GM23338 (cell line): ENCODE measurements at regions not wholly inside any gene's neighbourhood (a gene's known extent, or its start where the extent isn't known, plus 50 kb on each side); places are given as distances from the start of the nearest gene placed in this dataset.

ENCODE experiments used
- ATAC-seq: fragments of 200-7000 bp; cut with Tn5 transposase; 3 replicates; pipeline ENCODE4 v1.9.1; 2020
- DNase-seq: peaks from one replicate; pipeline ENCODE4 v3.0.0-alpha.2; 2015; ENCODE audit warnings: low spot score
- H2AFZ ChIP-seq: fragments of 200-600 bp; sonication (generic); 2 replicates; pipeline ENCODE4 v1.8.0; 2016; ENCODE audit warnings: antibody characterized with exemption, mild to moderate bottlenecking, moderate library complexity
- H3F3A ChIP-seq: fragments of 200-600 bp; sonication (generic); replicated peaks from 2 replicates; pipeline ENCODE4 v1.8.0; 2017; ENCODE audit warnings: antibody characterized with exemption, mixed run types, low read depth
- H3K27ac ChIP-seq: fragments of 200-600 bp; sonication (generic); 2 replicates; pipeline ENCODE4 v1.6.1; 2016; ENCODE audit warnings: low read depth
- H3K27me3 ChIP-seq: fragments of 200-600 bp; sonication (generic); 2 replicates; pipeline ENCODE4 v1.8.0; 2016; ENCODE audit warnings: mild to moderate bottlenecking, mixed run types, moderate library complexity; ENCODE audit not compliant: insufficient read depth
- H3K36me3 ChIP-seq: fragments of 200-600 bp; sonication (generic); 2 replicates; pipeline ENCODE4 v1.8.0; 2016; ENCODE audit warnings: mild to moderate bottlenecking; ENCODE audit not compliant: insufficient read depth
- H3K4me1 ChIP-seq: fragments of 200-600 bp; sonication (generic); 2 replicates; pipeline ENCODE4 v1.8.0; 2016; ENCODE audit warnings: mild to moderate bottlenecking, moderate library complexity; ENCODE audit not compliant: insufficient read depth
- H3K4me2 ChIP-seq: fragments of 200-600 bp; sonication (generic); 2 replicates; pipeline ENCODE4 v1.7.1; 2017; ENCODE audit warnings: mixed run types
- H3K4me3 ChIP-seq: fragments of 200-600 bp; sonication (generic); 2 replicates; pipeline ENCODE4 v1.6.1; 2016; ENCODE audit warnings: mixed run types
- H3K79me2 ChIP-seq: fragments of 200-600 bp; sonication (generic); replicated peaks from 2 replicates; pipeline ENCODE4 v1.8.0; 2017; ENCODE audit warnings: mild to moderate bottlenecking; ENCODE audit not compliant: insufficient read depth
- H3K9me2 ChIP-seq: fragments of 200-600 bp; sonication (generic); 2 replicates; pipeline ENCODE4 v1.8.0; 2017; ENCODE audit not compliant: insufficient read depth
- H4K20me1 ChIP-seq: fragments of 200-600 bp; sonication (generic); replicated peaks from 2 replicates; pipeline ENCODE4 v1.8.0; 2017; ENCODE audit warnings: mild to moderate bottlenecking; ENCODE audit not compliant: insufficient read depth
- H3K27ac Mint-ChIP-seq: 2 replicates; pipeline ENCODE4 v1.8.0; 2020; ENCODE audit warnings: inconsistent platforms, mild to moderate bottlenecking, moderate library complexity, mixed read lengths
- H3K27me3 Mint-ChIP-seq: 3 replicates; pipeline ENCODE4 v1.8.0; 2022; ENCODE audit warnings: low read depth, mild to moderate bottlenecking, moderate library complexity, mixed read lengths, inconsistent platforms; ENCODE audit not compliant: insufficient read depth, poor library complexity
- H3K36me3 Mint-ChIP-seq: 3 replicates; pipeline ENCODE4 v1.8.0; 2021; ENCODE audit warnings: low read depth, mild to moderate bottlenecking, inconsistent platforms, moderate library complexity, mixed read lengths
- H3K4me1 Mint-ChIP-seq: 3 replicates; pipeline ENCODE4 v1.8.0; 2020; ENCODE audit warnings: mild to moderate bottlenecking, inconsistent platforms, mixed read lengths
- H3K4me3 Mint-ChIP-seq: 3 replicates; pipeline ENCODE4 v1.8.0; 2021; ENCODE audit warnings: moderate library complexity, mild to moderate bottlenecking, inconsistent platforms, mixed read lengths
- H3K9me3 Mint-ChIP-seq: 3 replicates; pipeline ENCODE4 v1.8.0; 2020; ENCODE audit warnings: moderate library complexity, mild to moderate bottlenecking, inconsistent platforms, mixed read lengths
- CREB1 ChIP-seq: fragments of 250-450 bp; sonication (Bioruptor Pico); IDR thresholded peaks from 2 replicates; pipeline ENCODE4 v1.5.0; 2020; ENCODE audit warnings: low read depth, mild to moderate bottlenecking, moderate library complexity
- CTCF ChIP-seq, 2 experiments: fragments of 200-600 bp in 1 of 2; sonication (generic) in 1 of 2; conservative IDR thresholded peaks; 2 replicates each; pipeline versions ENCODE4 v1.5.1 to v1.6.1; 2016 to 2017; ENCODE audit warnings: antibody characterized with exemption in 2 of 2, low read depth in 2 of 2, mild to moderate bottlenecking in 2 of 2, moderate library complexity in 1 of 2
- ETS1 ChIP-seq: IDR thresholded peaks from 2 replicates; pipeline ENCODE4 v1.6.1; 2016; ENCODE audit warnings: antibody characterized with exemption
- EZH2 ChIP-seq: fragments of 200-600 bp; sonication (generic); IDR thresholded peaks from one replicate; pipeline ENCODE4 v1.8.0; 2017; ENCODE audit warnings: antibody characterized with exemption, mild to moderate bottlenecking, low read depth; ENCODE audit not compliant: unreplicated experiment
- EZH2phosphoT487 ChIP-seq: fragments of 200-600 bp; sonication (generic); IDR thresholded peaks from one replicate; pipeline ENCODE4 v1.8.1; 2018; ENCODE audit warnings: antibody characterized with exemption; ENCODE audit not compliant: unreplicated experiment
- JUNB ChIP-seq: IDR thresholded peaks from one replicate; pipeline ENCODE4 v1.6.1; 2016; ENCODE audit warnings: antibody characterized with exemption; ENCODE audit not compliant: unreplicated experiment
- NANOG ChIP-seq: IDR thresholded peaks from 2 replicates; pipeline ENCODE4 v1.6.1; 2016; ENCODE audit warnings: antibody characterized with exemption, borderline replicate concordance
- POLR2AphosphoS5 ChIP-seq: IDR thresholded peaks from 2 replicates; pipeline ENCODE4 v1.6.1; 2016; ENCODE audit warnings: antibody characterized with exemption, low read depth
- REST ChIP-seq: IDR thresholded peaks from one replicate; pipeline ENCODE4 v1.6.1; 2018; ENCODE audit warnings: antibody characterized with exemption; ENCODE audit not compliant: unreplicated experiment
- STAT1 ChIP-seq: IDR thresholded peaks from one replicate; pipeline ENCODE4 v1.6.1; 2016; ENCODE audit warnings: antibody characterized with exemption; ENCODE audit not compliant: unreplicated experiment
- ZNF114 ChIP-seq: fragments of 250-450 bp; sonication (Bioruptor Pico); IDR thresholded peaks from 2 replicates; pipeline ENCODE4 v1.5.0; 2020; ENCODE audit warnings: mild to moderate bottlenecking, moderate library complexity
- ZNF331 ChIP-seq: fragments of 250-450 bp; sonication (Bioruptor Pico); IDR thresholded peaks from 2 replicates; pipeline ENCODE4 v1.5.0; 2020; ENCODE audit warnings: low read depth, mild to moderate bottlenecking, moderate library complexity
- ZNF462 ChIP-seq: fragments of 250-450 bp; sonication (Bioruptor Pico); IDR thresholded peaks from 2 replicates; pipeline ENCODE4 v1.5.0; 2020; ENCODE audit warnings: mild to moderate bottlenecking, moderate library complexity

- TF ChIP-seq REST, result no peak
Observed at GRCh38 chr15:77865701-77866100, 211.8 kb downstream of the TBC1D2B start (continued).

- H3K4me3 Mint-ChIP-seq, result no peak overlapping the region
- ATAC-seq (no peak), DNase-seq (no peak)
- no peak overlapping the region for H2AFZ ChIP-seq
- H3K27ac ChIP-seq, result no peak overlapping the region
- H4K20me1 ChIP-seq, result no peaks in the 10 kb centered on the region
- no peaks in the 10 kb centered on the region for H3K79me2 ChIP-seq
- H3K9me2 ChIP-seq, result no peaks in the 10 kb centered on the region
- H3K4me1 ChIP-seq, result no peaks in the 10 kb centered on the region
- no peak overlapping the region for H3K4me3 ChIP-seq
- H3K9me3 Mint-ChIP-seq, result no peaks in the 10 kb centered on the region; the same call in 2 of the 3 replicates
- no peaks in the 10 kb centered on the region; the same call in 2 of the 3 replicates for H3K36me3 Mint-ChIP-seq
- H3K27me3 ChIP-seq, result no peaks in the 10 kb centered on the region
- H3K4me2 ChIP-seq, result no peak overlapping the region
- no peak overlapping the region for H3K27ac Mint-ChIP-seq
- peaks cover 25% of the 10 kb centered on the region for H3K27me3 Mint-ChIP-seq
- H3K36me3 ChIP-seq, result no peaks in the 10 kb centered on the region
- H3F3A ChIP-seq, result no peaks in the 10 kb centered on the region
- H3K4me1 Mint-ChIP-seq, result peaks cover 22% of the 10 kb centered on the region
- no peak for TF ChIP-seq ZNF462 (CRISPR knock-in tag)
- no peak for TF ChIP-seq ZNF114 (CRISPR knock-in tag)
- TF ChIP-seq CREB1 (CRISPR knock-in tag), result no peak
- no peak for TF ChIP-seq ZNF331 (CRISPR knock-in tag)
- no peak for TF ChIP-seq ETS1
- TF ChIP-seq CTCF (conservative IDR thresholded peaks at IDR 0.05; ENCODE audit: low read depth in 2 of 2), result no peak
- no peak for TF ChIP-seq NANOG
- no peak for TF ChIP-seq JUNB
- TF ChIP-seq EZH2, result no peak
- TF ChIP-seq STAT1, result no peak
- TF ChIP-seq EZH2phosphoT487, result no peak
- no peak for TF ChIP-seq POLR2AphosphoS5
Observed at GRCh38 chr15:77865106-77865610, 212.4 kb downstream of the TBC1D2B start.
